ENCODE measurements at regions not wholly inside any gene's neighbourhood (a gene's known extent, or its start where the extent isn't known, plus 50 kb on each side); places are given as distances from the start of the nearest gene placed in this dataset.

- peaks cover 16% of the 10 kb centered on the region for H3K9me3 Mint-ChIP-seq (ENCODE audit: unreplicated experiment)
- no peaks in the 10 kb centered on the region for H3K9me3 ChIP-seq (ENCODE audit: insufficient read depth, low read depth, low read length)
- H3K4me1 ChIP-seq (ENCODE audit: insufficient read depth, low read length) = no peaks in the 10 kb centered on the region
- no peaks in the 10 kb centered on the region for H3K27me3 ChIP-seq (ENCODE audit: insufficient read depth, low read length)
- H3K27ac ChIP-seq (ENCODE audit: low read depth, low read length) = no peak overlapping the region
- DNase-seq (ENCODE audit: low read depth) = no peak
- H3K4me1 Mint-ChIP-seq (ENCODE audit: low read depth, unreplicated experiment) = peaks cover 4% of the 10 kb centered on the region
- H3K36me3 Mint-ChIP-seq (ENCODE audit: low read depth, unreplicated experiment) = peaks cover 8% of the 10 kb centered on the region
- H3K27ac Mint-ChIP-seq (ENCODE audit: unreplicated experiment) = no peak overlapping the region
- H4K20me1 ChIP-seq (ENCODE audit: insufficient read depth, low read length) = no peaks in the 10 kb centered on the region
- no peaks in the 10 kb centered on the region for H3K36me3 ChIP-seq (ENCODE audit: insufficient read depth, low read length)
- TF ChIP-seq CTCF (IDR thresholded peaks at IDR 0.05; ENCODE audit: insufficient read depth, low read depth, low read length) (no peak), EZH2 (IDR thresholded peaks at IDR 0.05; ENCODE audit: insufficient read depth, low read length) (no peak)
- H3K79me2 ChIP-seq (ENCODE audit: insufficient read depth, low read length) = no peaks in the 10 kb centered on the region
- H3K4me3 ChIP-seq (ENCODE audit: insufficient read depth, low read depth, low read length) = no peak overlapping the region
- FAIRE-seq = no peak
- H3K4me3 Mint-ChIP-seq (ENCODE audit: unreplicated experiment) = no peak overlapping the region
- H3K9ac ChIP-seq (ENCODE audit: low read length) = no peak overlapping the region
- no peak overlapping the region for H2AFZ ChIP-seq (ENCODE audit: low read depth, low read length)
- H3K4me2 ChIP-seq (ENCODE audit: low read length) = no peak overlapping the region
- H3K27me3 Mint-ChIP-seq (ENCODE audit: low read depth, unreplicated experiment) = peaks cover 49% of the 10 kb centered on the region
These were observed 252.3 kb downstream of the HAUS1 start for GRCh38 chr18:46356278-46357033.

- no peak overlapping the region for H2AFZ ChIP-seq (ENCODE audit: low read depth, low read length)
- H3K36me3 ChIP-seq (ENCODE audit: insufficient read depth, low read length) = no peaks in the 10 kb centered on the region
- no peak for FAIRE-seq
- H3K4me3 Mint-ChIP-seq (ENCODE audit: unreplicated experiment) = no peak overlapping the region
- peaks cover 4% of the 10 kb centered on the region for H3K4me1 Mint-ChIP-seq (ENCODE audit: low read depth, unreplicated experiment)
- DNase-seq (ENCODE audit: low read depth) = no peak
- H3K4me3 ChIP-seq (ENCODE audit: insufficient read depth, low read depth, low read length) = no peak overlapping the region
- TF ChIP-seq EZH2 (IDR thresholded peaks at IDR 0.05; ENCODE audit: insufficient read depth, low read length) (no peak), CTCF (IDR thresholded peaks at IDR 0.05; ENCODE audit: insufficient read depth, low read depth, low read length) (no peak)
- H3K4me1 ChIP-seq (ENCODE audit: insufficient read depth, low read length) = no peaks in the 10 kb centered on the region
- no peaks in the 10 kb centered on the region for H3K79me2 ChIP-seq (ENCODE audit: insufficient read depth, low read length)
- peaks cover 57% of the 10 kb centered on the region for H3K27me3 Mint-ChIP-seq (ENCODE audit: low read depth, unreplicated experiment)
- H3K4me2 ChIP-seq (ENCODE audit: low read length) = no peak overlapping the region
- H3K36me3 Mint-ChIP-seq (ENCODE audit: low read depth, unreplicated experiment) = peaks cover 9% of the 10 kb centered on the region
- H3K9me3 Mint-ChIP-seq (ENCODE audit: unreplicated experiment) = peaks cover 16% of the 10 kb centered on the region
- H3K27me3 ChIP-seq (ENCODE audit: insufficient read depth, low read length) = no peaks in the 10 kb centered on the region
- H4K20me1 ChIP-seq (ENCODE audit: insufficient read depth, low read length) = no peaks in the 10 kb centered on the region
- no peaks in the 10 kb centered on the region for H3K9me3 ChIP-seq (ENCODE audit: insufficient read depth, low read depth, low read length)
- no peak overlapping the region for H3K27ac Mint-ChIP-seq (ENCODE audit: unreplicated experiment)
- no peak overlapping the region for H3K9ac ChIP-seq (ENCODE audit: low read length)
- no peak overlapping the region for H3K27ac ChIP-seq (ENCODE audit: low read depth, low read length)
These were observed 256.0 kb downstream of the HAUS1 start for GRCh38 chr18:46360102-46360699.

GRCh38 chr18:46360866-46361265 lies 256.7 kb downstream of the HAUS1 start:
- DNase-seq (ENCODE audit: low read depth) (no peak), FAIRE-seq (no peak)
- H2AFZ ChIP-seq (ENCODE audit: low read depth, low read length) = no peak overlapping the region
- H3K79me2 ChIP-seq (ENCODE audit: insufficient read depth, low read length) = no peaks in the 10 kb centered on the region
- H3K9me3 Mint-ChIP-seq (ENCODE audit: unreplicated experiment) = peaks cover 16% of the 10 kb centered on the region
- H3K4me3 ChIP-seq (ENCODE audit: insufficient read depth, low read depth, low read length) = no peak overlapping the region
- H3K9me3 ChIP-seq (ENCODE audit: insufficient read depth, low read depth, low read length) = no peaks in the 10 kb centered on the region
- H4K20me1 ChIP-seq (ENCODE audit: insufficient read depth, low read length) = no peaks in the 10 kb centered on the region
- no peak overlapping the region for H3K27ac ChIP-seq (ENCODE audit: low read depth, low read length)
- H3K9ac ChIP-seq (ENCODE audit: low read length) = no peak overlapping the region
- no peak overlapping the region for H3K4me2 ChIP-seq (ENCODE audit: low read length)
- no peaks in the 10 kb centered on the region for H3K27me3 ChIP-seq (ENCODE audit: insufficient read depth, low read length)
- no peaks in the 10 kb centered on the region for H3K4me1 ChIP-seq (ENCODE audit: insufficient read depth, low read length)
- TF ChIP-seq EZH2 (IDR thresholded peaks at IDR 0.05; ENCODE audit: insufficient read depth, low read length) (no peak), CTCF (IDR thresholded peaks at IDR 0.05; ENCODE audit: insufficient read depth, low read depth, low read length) (no peak)
- peaks cover 9% of the 10 kb centered on the region for H3K36me3 Mint-ChIP-seq (ENCODE audit: low read depth, unreplicated experiment)
- no peak overlapping the region for H3K4me3 Mint-ChIP-seq (ENCODE audit: unreplicated experiment)
- no peaks in the 10 kb centered on the region for H3K36me3 ChIP-seq (ENCODE audit: insufficient read depth, low read length)
- no peak overlapping the region for H3K27ac Mint-ChIP-seq (ENCODE audit: unreplicated experiment)
- peaks cover 4% of the 10 kb centered on the region for H3K4me1 Mint-ChIP-seq (ENCODE audit: low read depth, unreplicated experiment)
- peaks cover 54% of the 10 kb centered on the region for H3K27me3 Mint-ChIP-seq (ENCODE audit: low read depth, unreplicated experiment)

Measured in astrocyte (in vitro differentiated cells and primary cell).